GM21825 (cell line): ENCODE measurements at regions not wholly inside any gene's neighbourhood (a gene's known extent, or its start where the extent isn't known, plus 50 kb on each side); places are given as distances from the start of the nearest gene placed in this dataset.
A peak's percentile ranks its signal among the peaks of the same experiment; 100 is the strongest.
"Not testable (repeated sequence)": the region's sequence is repeated elsewhere in the genome, so short reads cannot be mapped to it uniquely, and the experiment has no call there.

Experiments used
- ATAC-seq: cut with Tn5 transposase; IDR thresholded peaks from one replicate; pipeline ENCODE4 v1.9.1; 2021; ENCODE audit warnings: mild to moderate bottlenecking, moderate library complexity; ENCODE audit not compliant: unreplicated experiment

DNA sequence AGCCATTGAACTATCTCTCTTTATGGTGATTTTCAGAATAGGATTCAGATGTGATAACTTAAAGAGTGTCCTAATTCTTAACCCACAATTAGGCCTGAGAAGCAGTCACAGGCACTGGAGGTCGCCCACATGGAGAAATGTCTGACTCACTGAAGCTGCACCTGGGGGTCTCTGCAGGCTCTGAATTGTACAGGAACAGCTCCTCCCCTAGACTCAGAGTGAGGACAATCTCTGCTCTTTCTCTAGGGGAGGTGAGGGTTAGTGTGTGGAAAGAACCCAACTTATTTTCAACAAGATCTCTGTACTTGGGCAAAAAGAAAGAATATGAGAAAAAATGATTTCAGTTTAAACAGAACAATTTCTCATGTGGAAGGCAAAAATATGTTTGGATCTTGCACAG lies 1124.6 kb downstream of the TMEM121 start:
- ATAC-seq: no peak

DNA sequence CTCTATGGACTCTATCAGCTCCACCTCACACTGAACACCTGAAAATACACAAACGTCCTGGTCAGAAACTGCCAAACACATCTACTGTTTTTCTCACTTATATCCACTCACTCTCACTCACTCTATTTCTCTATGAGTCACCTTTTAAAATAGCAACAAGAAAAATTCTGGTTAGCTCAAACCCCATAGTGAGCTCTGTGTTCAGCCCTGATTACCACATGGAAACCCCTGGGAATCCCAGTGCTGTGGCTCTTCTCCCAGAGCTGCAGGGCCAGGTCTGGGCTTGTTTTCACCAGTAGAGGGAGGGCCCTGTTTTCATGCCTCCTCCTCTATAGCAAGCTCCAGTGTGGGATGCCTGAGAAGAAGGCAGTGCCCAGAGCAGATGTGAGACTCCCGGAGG lies 1126.1 kb downstream of the TMEM121 start:
- ATAC-seq: peak; percentile 39

DNA sequence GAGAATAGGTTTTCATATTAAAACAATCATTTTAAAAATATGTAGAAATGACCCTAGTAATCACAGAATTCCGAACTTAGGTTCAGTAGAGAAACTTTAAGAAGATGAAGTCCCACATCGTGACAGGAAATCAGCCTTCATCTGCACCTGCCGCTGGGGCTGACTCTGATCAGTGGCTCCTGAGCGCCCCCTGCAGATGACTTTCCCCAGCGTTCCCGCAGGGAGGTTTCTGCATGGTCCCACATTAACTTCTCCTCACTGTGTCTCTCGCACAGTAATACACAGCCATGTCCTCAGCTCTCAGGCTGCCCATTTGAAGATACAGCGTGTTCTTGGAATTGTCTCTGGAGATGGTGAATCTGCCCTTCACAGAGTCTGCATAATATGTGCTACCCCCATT lies 1131.1 kb downstream of the TMEM121 start:
- no peak for ATAC-seq

DNA sequence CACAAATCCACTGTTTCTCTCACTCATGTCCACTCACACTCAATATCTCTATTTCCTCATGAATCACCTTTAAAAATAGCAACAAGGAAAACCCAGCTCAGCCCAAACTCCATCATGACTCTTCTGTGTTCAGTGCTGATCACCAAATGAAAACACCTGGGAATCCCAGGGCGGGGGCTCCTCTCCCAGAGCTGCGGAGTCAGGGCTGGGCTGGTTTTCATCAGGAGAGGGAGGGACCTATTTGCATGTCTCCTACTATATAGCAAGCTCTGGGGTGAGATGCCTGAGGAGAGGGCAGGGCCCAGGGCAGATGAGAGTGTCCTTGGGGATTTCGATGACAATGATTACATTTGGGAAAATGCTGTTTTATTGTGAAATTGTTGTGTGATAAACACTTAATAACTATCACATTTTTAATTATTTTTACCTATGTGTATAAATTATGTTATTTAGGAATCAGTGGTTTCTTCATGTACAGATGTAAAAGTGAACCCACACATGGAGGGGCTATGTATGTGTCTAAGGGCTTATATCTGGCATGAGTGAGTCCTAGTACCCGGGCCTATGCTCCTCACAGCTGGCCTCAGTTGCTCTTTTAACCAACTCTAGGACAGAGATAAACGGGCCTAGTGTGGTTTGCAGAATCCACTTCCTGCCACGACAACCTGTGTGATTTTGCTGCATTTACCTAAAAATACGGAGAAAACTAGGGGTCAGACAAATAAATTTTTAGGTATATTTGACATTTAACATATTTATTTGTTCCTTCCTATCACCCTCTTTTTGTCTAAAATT lies 1131.9 kb downstream of the TMEM121 start:
- ATAC-seq: not testable (repeated sequence)

DNA sequence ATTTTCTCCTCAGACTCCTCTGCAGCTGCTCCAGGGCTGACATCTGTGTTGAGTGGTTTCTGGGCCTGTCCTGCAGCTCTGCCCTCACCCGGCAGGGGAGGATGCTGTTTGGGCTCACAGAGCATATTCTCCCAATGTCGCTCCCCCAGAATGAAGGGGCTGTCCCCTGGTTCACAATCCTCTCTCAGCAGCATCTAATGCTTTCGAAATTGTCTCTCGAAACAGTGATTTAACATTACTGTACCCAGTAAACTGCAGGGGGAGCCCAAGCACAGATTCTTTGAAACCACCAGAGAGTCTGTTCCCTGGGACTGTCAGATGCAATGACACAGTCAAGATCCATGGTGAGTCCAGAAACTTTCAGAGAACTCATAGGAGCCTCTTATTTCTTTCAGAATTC lies 1135.2 kb downstream of the TMEM121 start:
- ATAC-seq: not testable (repeated sequence)

DNA sequence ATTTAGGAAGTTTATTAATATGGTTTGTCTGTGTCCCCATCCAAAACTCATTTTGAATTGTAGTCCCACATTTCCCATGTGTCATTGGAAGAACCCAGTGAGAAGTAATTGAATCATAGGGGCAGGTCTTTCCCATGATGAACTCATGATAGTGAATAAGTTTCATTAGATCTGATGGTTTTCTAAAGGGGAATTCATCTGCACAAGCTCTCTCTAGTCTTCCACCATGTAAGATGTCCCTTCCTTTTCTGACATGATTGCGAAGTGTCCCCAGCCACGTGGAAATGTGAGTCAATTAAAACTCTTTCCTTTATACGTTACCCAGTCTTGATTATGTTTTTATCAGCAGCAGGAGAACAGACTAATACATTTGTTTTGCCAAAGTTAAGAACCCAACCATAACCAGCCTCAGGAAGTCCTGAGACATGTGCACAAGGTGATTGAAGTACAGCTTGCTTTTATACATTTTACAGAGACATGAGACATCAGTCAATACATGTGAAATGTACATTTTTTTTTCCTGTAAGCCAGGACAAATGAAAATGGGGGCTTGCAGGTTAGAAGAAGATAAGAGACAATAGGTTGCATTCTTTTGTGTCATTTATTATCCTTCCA lies 1136.7 kb downstream of the TMEM121 start:
- no peak for ATAC-seq

DNA sequence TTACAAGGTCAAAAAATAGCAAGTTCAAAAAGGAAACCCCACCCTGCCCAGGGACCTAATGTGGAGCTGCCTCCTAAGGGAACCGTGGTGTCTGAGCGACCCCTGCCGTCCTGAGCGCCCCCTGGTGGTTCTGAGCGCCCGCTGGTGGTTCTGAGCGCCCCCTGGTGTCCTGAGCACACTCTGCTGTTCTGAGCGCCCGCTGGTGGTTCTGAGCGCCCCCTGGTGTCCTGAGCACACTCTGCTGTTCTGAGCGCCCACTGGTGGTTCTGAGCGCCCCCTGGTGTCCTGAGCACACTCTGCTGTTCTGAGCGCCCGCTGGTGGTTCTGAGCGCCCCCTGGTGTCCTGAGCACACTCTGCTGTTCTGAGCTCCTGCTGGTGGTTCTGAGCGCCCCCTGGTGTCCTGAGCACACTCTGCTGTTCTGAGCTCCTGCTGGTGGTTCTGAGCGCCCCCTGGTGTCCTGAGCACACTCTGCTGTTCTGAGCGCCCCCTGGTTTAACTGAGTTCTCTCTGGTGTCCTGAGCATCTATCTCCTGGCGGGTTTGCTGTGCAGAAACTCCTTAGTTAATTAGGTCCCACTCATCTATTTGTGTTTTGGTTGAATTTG lies 1137.5 kb downstream of the TMEM121 start:
- peak; percentile 48 for ATAC-seq

DNA sequence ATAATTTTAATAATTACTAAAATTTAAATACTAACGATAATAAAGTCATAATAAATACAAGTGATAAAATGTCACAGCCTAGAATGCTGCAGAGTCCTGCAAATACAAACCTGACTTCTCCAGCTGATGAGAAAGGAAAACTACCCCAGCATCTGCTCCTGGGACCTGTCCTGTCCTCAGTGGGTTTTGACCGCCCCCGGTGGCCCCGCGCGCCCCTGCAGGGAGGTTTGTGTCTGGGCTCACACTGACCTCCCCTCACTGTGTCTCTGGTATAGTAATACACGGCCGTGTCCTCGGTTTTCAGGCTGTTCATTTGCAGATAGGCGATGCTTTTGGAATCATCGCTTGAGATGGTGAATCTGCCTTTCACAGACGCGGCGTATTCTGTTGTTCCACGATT lies 1139.4 kb downstream of the TMEM121 start:
- ATAC-seq: no peak

DNA sequence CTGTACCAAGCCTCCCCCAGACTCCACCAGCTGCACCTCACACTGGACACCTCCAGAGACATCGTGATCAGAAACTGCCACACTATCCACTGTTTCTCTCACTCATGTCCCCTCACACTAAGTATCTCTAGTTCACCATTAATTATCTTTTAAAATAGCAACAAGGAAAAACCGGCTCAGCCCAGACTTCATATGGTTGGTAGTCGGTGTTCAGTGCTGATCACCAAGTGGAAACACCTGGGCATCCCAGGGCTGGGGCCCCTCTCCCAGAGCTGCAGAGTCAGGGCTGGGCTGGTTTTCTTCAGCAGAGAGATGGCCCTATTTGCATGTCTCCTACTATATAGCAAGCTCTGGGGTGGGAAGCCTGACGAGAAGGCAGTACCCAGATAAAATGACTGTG lies 1140.0 kb downstream of the TMEM121 start:
- no peak for ATAC-seq

DNA sequence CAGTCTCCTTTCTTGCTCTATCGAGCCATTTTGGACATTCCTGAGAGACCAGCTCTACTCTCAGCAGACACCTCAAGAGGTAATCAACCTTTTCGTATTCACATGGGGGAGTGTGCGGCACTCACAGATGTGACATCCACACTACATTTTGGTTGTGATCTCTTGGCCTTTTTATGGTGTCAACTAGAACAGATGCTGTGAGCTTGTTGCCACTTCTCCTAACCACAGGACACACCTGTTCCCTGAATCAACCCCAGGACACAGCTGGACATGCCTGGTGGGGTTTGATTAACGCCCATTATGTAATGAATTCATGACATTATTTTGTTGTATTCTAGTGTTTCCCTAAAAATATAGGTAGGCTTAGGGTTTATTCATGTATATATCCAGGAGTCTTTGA lies 1143.6 kb downstream of the TMEM121 start:
- ATAC-seq: no peak

DNA sequence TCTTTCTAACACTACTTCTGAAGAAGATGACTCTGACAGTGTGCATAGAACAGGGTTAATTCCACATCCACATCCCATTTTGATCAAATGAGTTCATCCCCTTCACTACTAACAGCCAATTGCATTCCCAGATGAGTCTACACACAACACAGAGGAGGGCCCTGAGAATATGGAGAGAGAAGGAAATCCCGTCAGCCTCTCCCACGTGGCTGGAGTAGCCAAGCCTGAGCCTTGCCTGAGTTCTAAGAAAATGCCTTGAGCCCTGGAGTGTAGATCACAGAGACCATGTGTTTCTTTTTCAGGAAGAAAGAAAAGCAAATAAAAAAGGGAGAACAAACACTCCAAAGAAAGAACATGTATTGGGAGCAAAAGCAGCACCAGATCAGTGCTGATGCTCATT lies 1147.7 kb downstream of the TMEM121 start:
- ATAC-seq: not testable (repeated sequence)

DNA sequence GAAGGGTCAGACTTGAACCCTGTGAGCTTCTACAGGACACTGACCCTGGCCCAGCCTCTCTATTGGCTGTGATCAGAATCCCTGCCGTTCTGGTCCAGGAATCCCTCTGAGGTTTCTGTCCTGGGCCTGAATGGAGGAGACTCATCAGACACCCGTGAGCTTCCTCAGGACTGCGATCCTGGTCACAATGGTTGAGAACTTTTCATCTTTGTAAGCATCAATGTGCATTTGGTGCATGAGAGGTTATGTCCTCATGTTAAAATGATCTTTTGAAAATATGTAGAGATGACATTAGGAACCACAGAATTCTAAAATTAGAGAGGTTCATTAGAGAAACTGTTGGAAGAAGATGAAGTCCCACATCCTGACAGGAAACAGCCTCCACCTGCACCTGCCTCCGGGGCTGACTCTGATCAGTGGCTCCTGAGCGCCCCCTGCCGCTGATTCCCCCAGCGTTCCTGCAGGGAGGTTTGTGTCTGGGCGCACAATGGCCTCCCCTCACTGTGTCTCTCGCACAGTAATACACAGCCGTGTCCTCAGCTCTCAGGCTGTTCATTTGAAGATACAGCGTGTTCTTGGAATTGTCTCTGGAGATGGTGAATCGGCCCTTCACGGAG lies 1148.2 kb downstream of the TMEM121 start:
- ATAC-seq: not testable (repeated sequence)

DNA sequence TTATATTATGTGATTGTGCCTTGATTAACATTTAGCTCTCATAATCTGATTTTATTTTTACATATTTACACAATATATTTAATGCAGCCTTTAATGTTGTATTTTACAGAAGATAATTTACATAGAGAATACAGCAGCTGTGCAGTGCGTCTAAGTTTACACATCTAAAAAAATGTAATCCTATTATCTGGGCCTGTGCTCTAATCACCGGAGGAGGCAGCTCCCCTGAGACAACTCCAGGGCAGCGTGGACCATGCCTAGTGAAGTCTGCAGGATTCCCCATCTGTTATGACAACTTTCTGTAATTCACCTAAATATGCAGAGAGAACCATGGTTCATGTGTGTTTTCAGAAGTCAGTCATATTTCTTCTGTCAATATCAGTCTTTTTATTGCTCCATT lies 1149.3 kb downstream of the TMEM121 start:
- not testable (repeated sequence) for ATAC-seq

DNA sequence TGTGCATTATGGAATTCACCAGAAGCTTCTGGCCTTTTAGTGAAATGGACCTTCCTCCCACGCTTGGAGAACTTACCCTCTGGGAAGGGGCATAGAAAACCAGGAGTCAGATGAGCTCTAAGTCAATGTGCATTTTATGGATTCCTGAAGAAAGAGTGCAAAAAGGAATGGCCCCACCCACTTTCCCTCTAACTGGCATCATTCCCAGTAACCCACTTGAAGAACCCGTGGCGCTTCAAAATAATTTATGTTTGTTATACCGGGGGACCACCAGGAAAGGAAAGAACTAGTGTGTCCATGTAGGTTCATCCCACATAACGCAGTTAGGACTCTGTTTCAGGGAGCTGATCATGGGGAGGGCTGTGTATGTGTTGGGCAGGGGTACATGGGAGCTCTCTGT lies 1153.4 kb downstream of the TMEM121 start:
- ATAC-seq: no peak

DNA sequence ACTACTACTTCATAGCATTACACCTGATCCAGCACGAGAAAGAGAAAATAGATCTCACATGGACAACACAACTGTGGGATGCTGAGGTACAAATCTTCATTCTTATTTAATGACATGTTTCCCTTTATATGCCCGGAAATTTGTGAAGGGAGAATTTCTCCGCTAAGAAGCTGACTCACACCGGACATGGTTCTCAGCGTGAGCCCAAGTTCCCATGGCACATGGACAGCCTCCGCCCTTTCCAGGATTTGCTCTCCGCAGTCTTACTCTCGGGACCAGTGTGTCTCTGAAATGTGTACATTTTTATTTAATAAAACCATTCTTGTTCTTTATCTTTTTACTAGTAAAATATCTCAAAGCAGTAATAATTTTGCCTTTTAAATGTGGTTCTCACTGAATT lies 1154.8 kb downstream of the TMEM121 start:
- no peak for ATAC-seq

DNA sequence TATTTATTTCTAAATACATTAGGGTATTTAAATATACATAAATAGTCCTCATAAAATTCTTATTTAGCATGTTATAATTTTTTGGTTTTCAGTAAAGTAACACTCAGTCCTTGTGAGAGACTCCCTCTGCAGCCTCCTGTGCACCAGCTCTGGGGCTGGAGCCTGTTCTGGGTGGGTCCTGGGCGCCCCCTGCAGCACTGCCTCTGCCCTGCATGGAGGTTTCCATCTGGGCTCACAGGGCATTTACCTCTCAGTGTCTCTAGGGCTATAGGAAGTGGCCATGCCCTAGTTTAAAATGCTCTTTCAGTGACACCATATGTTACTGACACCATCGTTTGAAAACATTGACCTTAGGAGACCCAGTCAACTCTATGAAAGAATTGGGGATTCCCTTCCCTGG lies 1155.2 kb downstream of the TMEM121 start:
- ATAC-seq: no peak

DNA sequence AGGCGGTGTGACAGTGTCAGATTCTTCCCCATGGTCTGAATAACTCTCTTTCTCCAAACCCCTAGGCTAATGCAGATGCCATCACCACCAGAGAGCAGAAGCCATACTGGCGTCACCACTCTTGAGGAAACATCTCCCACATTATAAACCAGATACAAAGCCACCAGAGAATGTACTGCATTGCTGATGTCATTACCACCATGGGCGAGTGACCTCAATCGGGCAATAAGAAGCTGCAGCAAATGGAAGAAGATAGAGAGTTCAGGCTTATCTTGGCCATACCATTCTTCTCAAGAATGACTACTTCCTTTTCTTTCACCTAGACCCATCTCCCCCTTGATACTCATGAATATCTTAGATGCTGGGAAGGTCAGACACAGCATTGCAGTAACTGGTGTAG lies 1157.2 kb downstream of the TMEM121 start:
- ATAC-seq: no peak

DNA sequence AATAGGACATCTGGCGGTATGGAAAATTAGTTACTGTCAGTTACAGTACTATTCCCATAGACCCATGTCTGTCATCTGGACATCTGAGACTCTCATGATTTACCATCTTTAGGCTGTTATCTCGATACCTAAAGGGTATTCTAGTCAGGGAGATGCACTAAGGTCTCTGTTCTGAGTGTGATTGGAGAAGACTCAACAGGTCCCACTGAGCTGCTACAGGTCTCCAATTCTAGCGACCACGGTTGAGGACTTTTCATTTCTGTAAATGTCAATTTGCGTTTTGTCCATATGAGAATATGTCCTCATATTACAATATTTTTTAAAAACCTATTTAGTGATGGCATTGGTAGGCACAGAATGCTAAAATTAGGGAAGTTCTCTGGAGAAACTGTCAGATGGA lies 1160.2 kb downstream of the TMEM121 start:
- no peak for ATAC-seq

DNA sequence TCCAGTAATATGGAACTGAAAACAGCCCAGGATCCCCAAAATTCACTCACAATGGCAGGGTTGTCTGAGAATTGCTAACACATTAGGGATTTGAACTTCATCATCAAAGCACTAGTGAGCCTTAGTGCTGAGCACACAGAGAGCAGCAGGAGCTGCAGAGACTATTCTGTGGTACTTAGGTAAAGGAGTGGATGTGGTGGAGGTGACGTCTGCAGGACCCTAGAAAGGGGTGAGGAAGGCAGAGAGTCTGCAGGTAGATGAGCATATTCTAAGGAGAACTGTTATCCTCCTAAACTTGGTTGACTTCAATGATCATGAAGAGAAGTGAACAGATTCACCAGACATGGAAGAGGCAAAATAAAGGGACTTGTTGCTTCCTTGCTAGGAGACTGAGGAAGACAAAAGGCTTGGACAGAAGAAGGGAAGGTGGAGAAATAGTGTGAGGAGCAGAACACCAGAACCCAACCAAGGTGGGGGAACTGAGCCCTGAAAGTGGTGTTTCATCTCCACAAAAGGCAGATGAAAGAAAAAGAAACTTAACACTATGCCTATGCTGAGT lies 1164.0 kb downstream of the TMEM121 start:
- no peak for ATAC-seq

DNA sequence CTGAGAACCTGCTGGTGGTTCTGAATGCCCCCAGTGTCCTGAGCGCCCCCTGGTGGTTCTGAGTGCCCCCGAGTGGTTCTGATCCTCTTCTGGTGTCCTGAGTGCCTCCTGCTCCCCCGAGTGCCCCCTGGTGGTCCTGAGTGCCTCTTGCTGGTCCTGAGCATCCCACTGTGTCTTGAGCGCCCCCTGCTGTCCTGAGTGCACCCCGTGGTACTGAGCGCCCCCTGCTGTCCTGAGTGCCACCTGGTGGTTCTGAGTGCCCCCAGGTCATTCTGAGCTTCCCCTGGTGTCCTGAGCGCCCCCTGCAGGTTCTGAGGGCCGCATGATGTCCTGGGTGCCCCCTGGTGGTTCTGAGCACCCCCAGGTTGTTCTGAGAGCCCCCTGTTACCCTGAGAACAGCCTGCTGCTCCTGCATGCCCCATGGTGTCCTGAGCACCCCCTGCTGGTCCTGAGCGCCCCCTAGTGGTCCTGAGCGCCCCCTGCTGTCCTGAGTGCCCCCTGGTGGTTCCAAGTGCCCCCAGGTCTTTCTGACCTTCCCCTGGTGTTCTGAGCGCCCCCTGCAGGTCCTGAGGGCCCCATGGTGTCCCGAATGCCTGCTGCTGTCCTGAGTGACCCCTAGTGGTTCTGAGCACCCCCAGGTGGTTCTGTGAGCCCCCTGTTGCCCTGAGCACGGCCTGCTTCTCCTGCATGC lies 1165.4 kb downstream of the TMEM121 start:
- ATAC-seq: peak; percentile 47
